NOMO-1 treated with DMSO at 0.1 percent for 48 hours (cell line): ENCODE measurements at regions not wholly inside any gene's neighbourhood (a gene's known extent, or its start where the extent isn't known, plus 50 kb on each side); places are given as distances from the start of the nearest gene placed in this dataset.

Source experiments
- DNase-seq: peaks from one replicate; lab custom pipeline; 2025; ENCODE audit not compliant: unreplicated experiment; lab: John Stamatoyannopoulos, UW

DNA sequence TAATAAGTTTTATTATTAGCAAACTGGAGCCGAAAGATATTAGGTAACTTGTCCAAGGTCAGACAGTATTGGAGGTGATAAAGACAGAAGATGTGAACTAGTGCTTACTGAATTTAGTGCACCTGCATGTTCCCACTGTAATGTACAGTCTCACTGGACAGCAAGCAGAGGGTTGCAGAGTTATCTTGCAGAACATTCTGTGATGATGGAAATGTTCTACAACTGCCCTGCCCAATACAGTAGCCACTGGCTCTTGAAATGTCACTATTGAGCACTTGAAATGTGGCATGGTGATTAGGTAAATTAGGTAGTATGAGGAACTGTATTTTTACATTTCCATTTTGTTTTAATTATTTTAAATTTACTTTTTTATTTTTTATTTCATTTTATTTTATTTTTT, 356.6 kb downstream of the EPHA4 start:
- no peak for DNase-seq

DNA sequence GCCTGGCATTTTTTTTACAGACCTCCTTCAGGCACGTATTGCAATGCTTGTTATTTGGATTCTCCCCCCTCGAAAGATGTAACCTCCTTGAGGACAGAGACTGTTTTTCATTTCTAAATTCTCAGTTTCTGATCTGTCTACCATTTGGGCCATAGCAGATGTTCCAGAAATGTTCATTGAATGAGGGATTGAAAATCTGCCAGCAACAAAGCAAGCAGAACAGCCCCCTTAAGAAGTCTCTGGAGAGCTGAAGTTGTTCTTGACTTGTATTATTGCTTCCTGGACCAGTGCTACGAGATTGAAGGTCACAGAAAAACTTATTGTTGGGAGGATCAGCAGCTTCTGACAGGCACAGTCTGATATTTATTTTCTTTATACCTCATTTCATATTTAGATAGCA, 355.5 kb downstream of the EPHA4 start:
- no peak for DNase-seq

GRCh38 chr2:221225752-221226151, 346.4 kb downstream of the EPHA4 start:
- DNase-seq, result no peak

DNA sequence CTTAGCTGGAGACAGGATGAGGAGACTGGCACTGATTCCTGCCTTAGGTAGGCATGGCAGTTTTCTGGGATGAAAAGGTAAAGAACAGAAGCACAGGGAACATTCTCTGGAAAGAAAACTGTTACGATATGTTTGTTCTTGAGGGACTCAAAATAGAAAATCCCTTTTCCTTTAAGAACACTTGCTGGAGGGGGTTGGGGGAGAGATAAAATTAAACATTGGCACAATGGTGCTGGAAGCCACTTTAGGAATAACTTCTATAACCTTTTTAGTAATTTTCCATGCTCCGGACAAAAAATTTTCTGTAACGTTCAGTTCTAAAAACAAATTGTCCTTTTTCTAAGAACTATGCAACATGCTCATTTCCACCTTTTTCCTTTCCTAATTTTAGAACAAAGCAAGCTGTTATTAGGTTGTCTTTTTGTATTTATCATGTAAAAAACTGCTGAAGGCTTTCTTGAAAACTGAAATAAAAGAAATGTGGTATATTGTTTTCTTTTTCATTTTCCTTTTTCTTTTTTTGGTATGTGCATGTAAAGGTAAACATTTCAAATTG, 343.8 kb downstream of the EPHA4 start:
- DNase-seq, result no peak

DNA sequence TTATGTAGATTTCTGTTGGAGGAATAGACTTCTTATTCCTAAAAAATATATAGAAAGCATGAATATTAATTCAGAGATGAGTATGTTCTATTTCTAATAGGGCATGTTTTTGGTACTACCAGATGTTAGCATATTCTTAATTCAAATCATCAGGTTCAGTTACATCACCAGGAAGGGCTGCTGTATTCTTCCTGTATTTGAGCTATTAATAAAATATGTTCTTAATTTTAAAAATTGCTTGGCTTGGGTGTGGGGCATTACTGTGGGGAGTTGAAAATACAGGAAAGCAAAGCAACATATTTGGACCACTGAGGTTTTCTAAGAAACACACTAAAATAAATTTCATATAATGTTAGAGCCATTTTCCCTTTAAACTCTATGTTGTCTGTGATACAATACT, 343.0 kb downstream of the EPHA4 start:
- DNase-seq, result no peak

DNA sequence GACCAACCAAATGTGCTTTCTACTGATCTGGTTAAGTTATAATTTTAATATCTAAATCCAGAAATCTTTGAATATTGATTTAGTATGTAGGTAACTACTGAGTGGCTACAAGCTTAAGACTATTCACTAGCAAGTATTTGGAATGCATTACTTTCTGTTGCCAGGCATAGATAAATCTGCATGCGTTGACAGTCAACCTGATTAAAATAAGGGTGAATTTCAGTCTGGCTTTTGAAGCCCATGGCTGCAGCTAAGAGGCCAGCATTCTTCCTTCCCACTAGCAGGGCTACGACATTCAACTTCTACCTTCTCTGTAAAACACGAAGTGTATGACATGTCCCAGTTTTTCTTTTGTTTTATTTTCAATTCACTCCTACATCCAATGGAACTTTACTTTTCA, 340.6 kb downstream of the EPHA4 start:
- no peak for DNase-seq

- DNase-seq, result no peak
Observed at GRCh38 chr2:221235941-221236340, 336.2 kb downstream of the EPHA4 start.

GRCh38 chr2:221241072-221241471, 331.0 kb downstream of the EPHA4 start:
- no peak for DNase-seq

GRCh38 chr2:221243771-221244170, 328.3 kb downstream of the EPHA4 start:
- no peak for DNase-seq

- no peak for DNase-seq
Observed at GRCh38 chr2:221245045-221245444, 327.1 kb downstream of the EPHA4 start.

- no peak for DNase-seq
Observed at GRCh38 chr2:221245772-221246171, 326.3 kb downstream of the EPHA4 start.

DNA sequence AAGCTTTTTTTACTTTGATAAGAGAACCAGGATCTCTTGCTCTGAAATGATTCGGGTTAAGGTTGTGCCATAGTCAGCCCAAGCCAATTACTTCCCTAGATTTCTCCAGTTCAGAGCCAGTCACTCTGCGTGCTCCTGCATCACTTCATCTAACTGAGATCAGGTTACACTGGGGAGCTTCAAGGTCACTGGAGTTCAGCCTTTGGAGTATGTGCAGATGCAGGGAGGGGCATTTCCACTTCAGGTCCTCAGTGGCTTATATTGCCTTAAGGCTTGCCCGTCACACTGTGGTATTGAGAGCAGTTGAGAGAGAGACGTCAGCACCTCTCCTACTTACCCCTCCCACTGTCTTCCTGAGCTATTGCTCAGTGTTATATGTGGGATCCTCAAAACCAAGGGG, 317.8 kb downstream of the EPHA4 start:
- no peak for DNase-seq

DNA sequence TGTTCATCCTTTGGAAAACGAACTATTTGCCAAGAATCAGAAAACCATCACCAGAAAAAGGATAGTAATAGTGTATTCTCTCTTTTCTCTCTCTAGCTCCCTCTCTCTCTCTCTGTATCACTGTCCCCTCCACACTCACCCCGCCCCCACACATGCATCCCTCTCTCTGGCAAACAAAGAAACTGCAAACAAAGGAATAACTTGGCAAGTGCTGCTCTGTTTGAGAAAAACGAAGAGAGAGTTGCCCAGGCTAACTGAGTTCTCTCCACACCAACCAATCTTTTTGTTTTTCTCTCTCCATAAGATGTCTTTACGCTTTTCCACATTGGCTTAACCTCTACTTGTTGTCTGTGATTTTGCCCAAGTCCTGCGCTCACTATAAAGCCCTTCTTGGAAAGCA, 316.2 kb downstream of the EPHA4 start:
- no peak for DNase-seq

DNA sequence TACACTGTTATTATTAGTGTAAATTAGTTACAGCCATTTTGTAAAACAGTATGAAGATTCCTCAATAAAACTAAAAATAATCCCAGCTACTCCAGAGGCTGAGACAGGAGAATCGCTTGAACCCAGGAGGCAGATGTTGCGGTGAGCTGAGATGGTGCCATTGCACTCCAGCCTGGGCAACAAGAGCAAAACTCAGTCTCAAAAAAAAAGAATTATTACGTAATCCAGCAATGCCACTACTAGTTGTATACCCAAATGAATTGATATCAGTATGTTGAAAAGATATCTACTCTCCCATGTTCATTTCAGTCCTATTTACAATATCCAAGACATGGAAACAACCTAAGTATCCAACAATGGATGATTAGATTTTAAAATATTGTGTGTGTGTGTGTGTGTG, 313.6 kb downstream of the EPHA4 start:
- DNase-seq, result no peak

- no peak for DNase-seq
Observed at GRCh38 chr2:221262651-221263050, 309.5 kb downstream of the EPHA4 start.

- no peak for DNase-seq
Observed at GRCh38 chr2:221263573-221263972, 308.5 kb downstream of the EPHA4 start.

GRCh38 chr2:221264318-221264717, 307.8 kb downstream of the EPHA4 start:
- DNase-seq, result no peak

GRCh38 chr2:221267773-221268425, 304.2 kb downstream of the EPHA4 start:
- no peak for DNase-seq

DNA sequence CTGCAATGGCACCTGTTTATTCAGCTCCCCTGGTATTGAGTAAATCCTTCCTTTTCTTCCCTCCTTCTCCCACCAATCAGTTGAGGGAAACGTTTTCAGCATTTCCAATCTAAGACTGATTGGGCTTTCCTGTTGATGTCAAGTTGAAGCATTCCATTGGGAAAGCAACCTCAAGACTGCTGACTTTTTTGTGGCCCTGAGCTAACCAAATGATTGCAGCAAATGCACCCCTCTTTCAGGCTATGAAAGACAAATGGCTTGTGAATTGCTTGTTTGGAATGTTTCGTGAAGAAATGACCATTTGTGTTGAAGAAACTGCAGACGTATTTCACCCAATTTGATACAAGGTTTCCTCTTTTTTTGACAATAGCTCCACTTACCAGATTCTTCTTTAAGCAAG, 303.5 kb downstream of the EPHA4 start:
- DNase-seq, result no peak

GRCh38 chr2:221270806-221271205, 301.3 kb downstream of the EPHA4 start:
- DNase-seq, result no peak

GRCh38 chr2:221272729-221273128, 299.4 kb downstream of the EPHA4 start:
- DNase-seq, result no peak

GRCh38 chr2:221276033-221276432, 296.1 kb downstream of the EPHA4 start:
- no peak for DNase-seq

DNA sequence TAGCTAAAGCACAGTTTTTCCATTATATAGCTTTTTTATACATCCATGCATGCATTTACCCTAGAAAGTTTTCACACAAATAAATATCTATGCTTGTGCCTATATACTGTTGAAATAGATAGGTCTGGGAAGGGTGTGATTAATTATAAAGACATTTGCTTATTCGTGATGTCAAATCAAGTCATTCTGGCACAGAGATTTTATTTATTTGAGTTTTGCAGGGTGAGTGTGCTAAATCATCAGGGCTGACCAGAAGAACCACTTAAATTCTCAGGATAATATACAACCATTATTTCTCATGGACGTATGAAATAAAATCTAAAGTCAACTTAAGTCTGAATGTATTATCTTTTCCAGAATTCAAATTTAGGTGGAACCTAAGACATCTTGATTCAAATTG, 295.5 kb downstream of the EPHA4 start:
- DNase-seq, result no peak
